ENCODE measurements at regions not wholly inside any gene's neighbourhood (a gene's known extent, or its start where the extent isn't known, plus 50 kb on each side); places are given as distances from the start of the nearest gene placed in this dataset.

DNA sequence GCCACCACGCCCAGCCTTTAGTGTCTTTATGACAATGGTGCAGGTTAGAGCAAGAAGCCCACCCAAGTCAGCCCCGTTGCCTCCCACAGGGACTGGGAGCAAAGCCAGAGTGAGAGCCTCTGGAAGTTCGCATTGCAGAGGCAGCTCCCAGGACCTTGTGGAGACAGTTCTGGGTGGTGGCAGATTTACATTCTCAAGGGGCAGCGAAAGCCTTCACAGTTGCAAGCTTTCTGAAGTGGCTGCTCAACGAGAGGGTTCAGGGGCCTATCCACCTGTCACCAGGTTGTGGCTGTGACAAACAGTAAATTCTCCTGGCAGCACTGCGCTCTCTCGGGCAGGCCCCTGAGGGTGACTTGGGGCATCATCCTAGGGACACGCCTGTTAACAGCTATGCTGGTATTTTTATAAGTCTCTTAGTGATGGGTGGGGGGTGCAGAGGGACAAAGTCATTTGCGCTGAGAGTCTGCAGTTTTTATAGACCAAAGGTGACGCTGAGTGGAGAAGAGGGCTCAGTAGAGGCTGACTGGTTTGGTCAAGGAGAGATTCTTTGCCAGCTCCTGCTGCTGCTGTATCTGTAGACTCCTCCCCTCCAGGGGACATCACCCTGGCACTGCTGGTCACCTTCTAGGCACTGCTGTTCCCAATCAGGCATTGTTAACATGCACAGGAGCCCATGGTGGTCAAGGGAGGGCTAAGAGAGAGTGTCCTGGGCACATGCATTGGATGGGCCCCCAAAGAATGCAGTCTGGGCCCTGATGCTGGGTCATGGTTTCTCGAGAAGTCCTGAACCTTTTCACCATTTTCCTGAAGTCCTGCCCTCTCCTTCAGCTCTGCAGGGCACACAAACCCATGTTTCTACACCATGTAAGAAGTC, 57.5 kb upstream of the KLF13 start:
- Histone ChIP-seq H4K91ac (replicated peaks; ENCODE audit: insufficient read length, low read length) (no peak overlapping the region), H2AK5ac (ENCODE audit: low read depth, low read length) (no peak overlapping the region), H2BK120ac (replicated peaks; ENCODE audit: low read depth, low read length) (no peak overlapping the region), H3K79me2 (ENCODE audit: control insufficient read depth in 1 of 2, insufficient read depth in 2 of 2, low read length in 2 of 2) (no peaks in the 10 kb centered on the region), H3K14ac (ENCODE audit: insufficient read length) (no peak overlapping the region), H4K20me1 (replicated peaks in 1 of 2; ENCODE audit: control insufficient read depth in 1 of 2, insufficient read depth in 2 of 2, low read length in 2 of 2) (no peaks in the 10 kb centered on the region), H2AFZ (ENCODE audit: low read length) (no peak overlapping the region), H3K9me3 (ENCODE audit: insufficient read depth in 2 of 2, low read depth in 1 of 2, low read length in 1 of 2) (no peaks in the 10 kb centered on the region), H3K18ac (ENCODE audit: extremely low read depth, low read length) (no peak overlapping the region), H4K5ac (ENCODE audit: insufficient read length, low read depth, low read length) (no peak overlapping the region), H3K27ac (ENCODE audit: low read depth, low read length) (no peak overlapping the region), H2BK5ac (ENCODE audit: low read depth, low read length) (no peak overlapping the region), H2BK20ac (ENCODE audit: low read length) (no peak overlapping the region), H3K23me2 (ENCODE audit: low read depth, low read length) (no peaks in the 10 kb centered on the region), H3K56ac (replicated peaks; ENCODE audit: insufficient read length, low read depth, low read length) (no peak overlapping the region), H3K4ac (replicated peaks; ENCODE audit: insufficient read length, low read depth, low read length) (no peak overlapping the region), H3K4me2 (ENCODE audit: insufficient read depth in 1 of 2, low read depth in 2 of 2, low read length in 2 of 2) (no peak overlapping the region), H3K4me1 (replicated peaks in 1 of 4; ENCODE audit: control insufficient read depth in 3 of 4, insufficient read depth in 4 of 4, low read length in 3 of 4) (peaks cover 0 to 6% (median under 1%) of the 10 kb centered on the region in 4 experiments; a peak in 5 of 7 replicates), H3K27me3 (replicated peaks in 1 of 4; ENCODE audit: control insufficient read depth in 3 of 4, extremely low read depth in 1 of 4, insufficient read depth in 3 of 4, low read length in 3 of 4) (no peaks in the 10 kb centered on the region), H3K4me3 (ENCODE audit: extremely low read depth in 1 of 4, insufficient read depth in 2 of 4, low read depth in 3 of 4, low read length in 4 of 4) (no peak overlapping the region), H4K8ac (ENCODE audit: extremely low read depth, insufficient read depth, low read length) (no peak overlapping the region), H3K36me3 (ENCODE audit: control insufficient read depth in 2 of 4, insufficient read depth in 4 of 4, low read length in 3 of 4) (no peaks in the 10 kb centered on the region), H3K79me1 (ENCODE audit: low read depth, low read length) (no peaks in the 10 kb centered on the region), H2BK12ac (ENCODE audit: low read depth, low read length) (peak overlapping the region; percentile 63; the same call in 1 of the 2 replicates), H3K23ac (ENCODE audit: insufficient read length) (no peak overlapping the region), H3K9ac (replicated peaks in 1 of 4; ENCODE audit: extremely low read depth in 1 of 4, low read depth in 3 of 4, low read length in 3 of 4) (no peak overlapping the region), H2BK15ac (ENCODE audit: low read length) (0 out of 2 replicates have a peak overlapping the region, but pooled peaks have one; percentile 81)
- FAIRE-seq = no peak
- ChIA-PET POLR2A (ENCODE audit: partially characterized antibody) (no interaction called here), CTCF (ENCODE audit: partially characterized antibody) (interaction anchor here (1.3 kb wide), 1 partner anchor 8 kb away, joined by 4 read pairs; no protein-coding TSS in a partner anchor)
- WGBS, 2 experiments (ENCODE audit: extremely low coverage in 1 of 2, insufficient coverage in 1 of 2, insufficient read length in 1 of 2, insufficient replicate concordance in 2 of 2, low coverage in 1 of 2, low lambda C conversion rate in 2 of 2, missing lambda C conversion rate in 1 of 2) = 86% methylated on average over 11 of the region's 11 CpGs; no CpG with 5 or more reads in 1 of the 2 experiments
- DNase-seq (ENCODE audit: low read depth in 1 of 2, low spot score in 2 of 2) = peak in 1 of 2 experiments; percentile 34
- TF ChIP-seq CHD1 (IDR thresholded peaks at IDR 0.05; ENCODE audit: low read depth, low read length) = no peak
- TF ChIP-seq TEAD4 (IDR thresholded peaks at IDR 0.05; ENCODE audit: low read depth, low read length) = no peak
- no peak for TF ChIP-seq TAF1 (IDR thresholded peaks at IDR 0.05; ENCODE audit: low read depth, low read length)
- TF ChIP-seq, protein P1, sequence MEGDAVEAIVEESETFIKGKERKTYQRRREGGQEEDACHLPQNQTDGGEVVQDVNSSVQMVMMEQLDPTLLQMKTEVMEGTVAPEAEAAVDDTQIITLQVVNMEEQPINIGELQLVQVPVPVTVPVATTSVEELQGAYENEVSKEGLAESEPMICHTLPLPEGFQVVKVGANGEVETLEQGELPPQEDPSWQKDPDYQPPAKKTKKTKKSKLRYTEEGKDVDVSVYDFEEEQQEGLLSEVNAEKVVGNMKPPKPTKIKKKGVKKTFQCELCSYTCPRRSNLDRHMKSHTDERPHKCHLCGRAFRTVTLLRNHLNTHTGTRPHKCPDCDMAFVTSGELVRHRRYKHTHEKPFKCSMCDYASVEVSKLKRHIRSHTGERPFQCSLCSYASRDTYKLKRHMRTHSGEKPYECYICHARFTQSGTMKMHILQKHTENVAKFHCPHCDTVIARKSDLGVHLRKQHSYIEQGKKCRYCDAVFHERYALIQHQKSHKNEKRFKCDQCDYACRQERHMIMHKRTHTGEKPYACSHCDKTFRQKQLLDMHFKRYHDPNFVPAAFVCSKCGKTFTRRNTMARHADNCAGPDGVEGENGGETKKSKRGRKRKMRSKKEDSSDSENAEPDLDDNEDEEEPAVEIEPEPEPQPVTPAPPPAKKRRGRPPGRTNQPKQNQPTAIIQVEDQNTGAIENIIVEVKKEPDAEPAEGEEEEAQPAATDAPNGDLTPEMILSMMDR (IDR thresholded peaks at IDR 0.05; ENCODE audit: control extremely low read depth in 1 of 3, insufficient read depth in 1 of 3, low read depth in 1 of 3, low read length in 3 of 3) = no peak
- no peak for TF ChIP-seq KDM5A (IDR thresholded peaks at IDR 0.05; ENCODE audit: low read length)
- no peak for TF ChIP-seq CBX8 (IDR thresholded peaks at IDR 0.05; ENCODE audit: borderline replicate concordance, low read depth, low read length)
- TF ChIP-seq TCF12 (IDR thresholded peaks at IDR 0.05; ENCODE audit: low read depth, low read length) = no peak
- no peak for TF ChIP-seq TAF7 (optimal IDR thresholded peaks at IDR 0.05; ENCODE audit: borderline replicate concordance, low read depth, low read length)
- TF ChIP-seq HDAC2 (IDR thresholded peaks at IDR 0.05; ENCODE audit: borderline replicate concordance in 1 of 2, low read depth in 2 of 2, low read length in 2 of 2) = no peak
- no peak for TF ChIP-seq BACH1 (IDR thresholded peaks at IDR 0.05; ENCODE audit: low read length)
